SJCRH30 (cell line): ENCODE measurements at regions not wholly inside any gene's neighbourhood (a gene's known extent, or its start where the extent isn't known, plus 50 kb on each side); places are given as distances from the start of the nearest gene placed in this dataset.
A peak's percentile ranks its signal among the peaks of the same experiment; 100 is the strongest.
"Not testable (repeated sequence)": the region's sequence is repeated elsewhere in the genome, so short reads cannot be mapped to it uniquely, and the experiment has no call there.

Experiments used
- DNase-seq, 2 experiments: peaks; one replicate each; pipeline ENCODE4 v3.0.0-alpha.2; 2015 to 2020
- H3K27ac ChIP-seq: fragments of 250-450 bp; sonication (Bioruptor Pico); 2 replicates; pipeline ENCODE4 v1.5.1; 2020; ENCODE audit warnings: mild to moderate bottlenecking, moderate library complexity
- H3K27me3 ChIP-seq: fragments of 250-450 bp; sonication (Bioruptor Pico); 2 replicates; pipeline ENCODE4 v1.5.1; 2020; ENCODE audit warnings: mild to moderate bottlenecking, moderate library complexity
- H3K36me3 ChIP-seq: fragments of 250-450 bp; sonication (Bioruptor Pico); 2 replicates; pipeline ENCODE4 v1.5.1; 2020; ENCODE audit warnings: mild to moderate bottlenecking, moderate library complexity
- H3K4me1 ChIP-seq: fragments of 250-450 bp; sonication (Bioruptor Pico); 2 replicates; pipeline ENCODE4 v1.5.1; 2020; ENCODE audit warnings: mild to moderate bottlenecking, moderate library complexity
- H3K4me3 ChIP-seq: fragments of 250-450 bp; sonication (Bioruptor Pico); 2 replicates; pipeline ENCODE4 v1.5.1; 2020; ENCODE audit warnings: mild to moderate bottlenecking, moderate library complexity
- H3K9me3 ChIP-seq: fragments of 250-450 bp; sonication (Bioruptor Pico); replicated peaks from 2 replicates; pipeline ENCODE4 v1.5.1; 2020; ENCODE audit warnings: mild to moderate bottlenecking, moderate library complexity

GRCh38 chr9:75812141-75812540 is 78.3 kb upstream of the PCSK5 start:
- Histone ChIP-seq H3K9me3 (no peaks in the 10 kb centered on the region), H3K36me3 (no peaks in the 10 kb centered on the region), H3K4me3 (no peak overlapping the region), H3K27ac (no peak overlapping the region), H3K4me1 (no peaks in the 10 kb centered on the region), H3K27me3 (no peaks in the 10 kb centered on the region)
- DNase-seq = no peak

- no peak overlapping the region for H3K4me3 ChIP-seq
- no peaks in the 10 kb centered on the region for H3K4me1 ChIP-seq
- no peaks in the 10 kb centered on the region for H3K27me3 ChIP-seq
- H3K27ac ChIP-seq = no peak overlapping the region
- DNase-seq = no peak
- H3K9me3 ChIP-seq = no peaks in the 10 kb centered on the region
- no peaks in the 10 kb centered on the region for H3K36me3 ChIP-seq
Measured at GRCh38 chr9:75814667-75815066, 75.8 kb upstream of the PCSK5 start.

- not testable (repeated sequence) for DNase-seq, H3K4me3 ChIP-seq, H3K9me3 ChIP-seq, H3K27ac ChIP-seq, H3K36me3 ChIP-seq, H3K4me1 ChIP-seq, H3K27me3 ChIP-seq
Measured at GRCh38 chr9:75820471-75821115, 69.9 kb upstream of the PCSK5 start.

GRCh38 chr9:75823151-75823550 is 67.3 kb upstream of the PCSK5 start:
- Histone ChIP-seq H3K9me3 (no peaks in the 10 kb centered on the region), H3K27me3 (no peaks in the 10 kb centered on the region), H3K4me3 (no peak overlapping the region), H3K36me3 (no peaks in the 10 kb centered on the region), H3K27ac (no peak overlapping the region), H3K4me1 (no peaks in the 10 kb centered on the region)
- DNase-seq = no peak

GRCh38 chr9:75824816-75825568 is 65.5 kb upstream of the PCSK5 start:
- H3K4me3 ChIP-seq = no peak overlapping the region
- no peaks in the 10 kb centered on the region for H3K27me3 ChIP-seq
- no peak overlapping the region for H3K27ac ChIP-seq
- H3K9me3 ChIP-seq = no peaks in the 10 kb centered on the region
- no peaks in the 10 kb centered on the region for H3K36me3 ChIP-seq
- H3K4me1 ChIP-seq = no peaks in the 10 kb centered on the region
- no peak for DNase-seq

GRCh38 chr9:75826314-75826713 is 64.2 kb upstream of the PCSK5 start:
- Histone ChIP-seq H3K9me3 (no peaks in the 10 kb centered on the region), H3K36me3 (no peaks in the 10 kb centered on the region), H3K27ac (no peak overlapping the region), H3K27me3 (no peaks in the 10 kb centered on the region), H3K4me3 (no peak overlapping the region), H3K4me1 (no peaks in the 10 kb centered on the region)
- DNase-seq = peak; percentile 32 to 53

GRCh38 chr9:75830303-75830702 is 60.2 kb upstream of the PCSK5 start:
- DNase-seq = no peak
- H3K27ac ChIP-seq = no peak overlapping the region
- H3K36me3 ChIP-seq = no peaks in the 10 kb centered on the region
- no peaks in the 10 kb centered on the region for H3K27me3 ChIP-seq
- H3K4me3 ChIP-seq = no peak overlapping the region
- no peaks in the 10 kb centered on the region for H3K9me3 ChIP-seq
- H3K4me1 ChIP-seq = no peaks in the 10 kb centered on the region

GRCh38 chr9:75833778-75834177 is 56.7 kb upstream of the PCSK5 start:
- H3K36me3 ChIP-seq = no peaks in the 10 kb centered on the region
- no peak for DNase-seq
- H3K4me1 ChIP-seq = no peaks in the 10 kb centered on the region
- H3K27ac ChIP-seq = no peak overlapping the region
- H3K27me3 ChIP-seq = no peaks in the 10 kb centered on the region
- H3K4me3 ChIP-seq = no peak overlapping the region
- H3K9me3 ChIP-seq = no peaks in the 10 kb centered on the region

GRCh38 chr9:75834878-75835277 is 55.6 kb upstream of the PCSK5 start:
- no peaks in the 10 kb centered on the region for H3K9me3 ChIP-seq
- H3K4me1 ChIP-seq = no peaks in the 10 kb centered on the region
- no peak overlapping the region for H3K27ac ChIP-seq
- no peaks in the 10 kb centered on the region for H3K36me3 ChIP-seq
- H3K4me3 ChIP-seq = no peak overlapping the region
- DNase-seq = no peak
- H3K27me3 ChIP-seq = no peaks in the 10 kb centered on the region
